NOMO-1 treated with DMSO at 0.1 percent for 48 hours (cell line): ENCODE measurements at regions not wholly inside any gene's neighbourhood (a gene's known extent, or its start where the extent isn't known, plus 50 kb on each side); places are given as distances from the start of the nearest gene placed in this dataset.

Experiments used
- DNase-seq: peaks from one replicate; lab custom pipeline; 2025; ENCODE audit not compliant: unreplicated experiment; lab: John Stamatoyannopoulos, UW

DNA sequence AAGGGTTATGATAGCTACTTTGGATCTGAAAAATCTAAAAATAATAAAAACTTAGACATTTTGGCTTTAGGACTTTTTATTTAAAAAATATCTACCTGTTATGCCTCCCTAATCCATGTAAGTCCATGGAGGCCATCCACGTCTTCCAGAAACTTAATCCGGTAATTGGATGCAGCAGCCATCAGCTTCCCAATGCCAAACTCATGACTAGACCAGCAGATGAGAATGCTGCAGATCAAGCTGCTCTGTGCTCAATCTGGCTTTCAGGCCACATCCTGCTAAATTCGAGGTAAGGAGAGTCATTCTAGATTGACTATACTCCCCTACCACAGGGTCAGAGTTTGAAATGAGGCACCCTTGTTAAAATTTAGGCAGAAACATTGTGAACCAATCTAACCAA, 168.5 kb upstream of the TCERG1L start:
- DNase-seq = no peak

DNA sequence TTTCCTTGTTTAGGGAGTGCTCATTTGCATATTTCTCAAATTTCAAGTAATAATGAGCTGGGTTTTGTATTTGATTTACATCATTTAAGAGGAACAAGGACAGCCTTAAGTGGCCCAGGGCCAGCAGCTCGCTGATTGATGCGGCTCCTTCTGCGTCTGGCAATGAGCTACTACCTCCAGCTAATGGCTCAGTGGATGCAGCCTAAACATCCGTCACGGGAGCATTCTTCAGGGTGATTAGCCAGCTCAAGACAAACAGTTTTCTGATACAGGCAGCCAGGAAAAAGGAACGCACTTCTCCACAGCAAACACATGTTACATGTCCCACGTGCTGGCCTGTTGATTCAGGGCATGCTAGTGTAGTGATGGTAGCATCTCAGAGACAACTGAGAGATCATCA, 169.3 kb upstream of the TCERG1L start:
- no peak for DNase-seq

GRCh38 chr10:131485732-131486131, 174.2 kb upstream of the TCERG1L start:
- no peak for DNase-seq

- no peak for DNase-seq
Observed at GRCh38 chr10:131487822-131488221, 176.3 kb upstream of the TCERG1L start.

DNA sequence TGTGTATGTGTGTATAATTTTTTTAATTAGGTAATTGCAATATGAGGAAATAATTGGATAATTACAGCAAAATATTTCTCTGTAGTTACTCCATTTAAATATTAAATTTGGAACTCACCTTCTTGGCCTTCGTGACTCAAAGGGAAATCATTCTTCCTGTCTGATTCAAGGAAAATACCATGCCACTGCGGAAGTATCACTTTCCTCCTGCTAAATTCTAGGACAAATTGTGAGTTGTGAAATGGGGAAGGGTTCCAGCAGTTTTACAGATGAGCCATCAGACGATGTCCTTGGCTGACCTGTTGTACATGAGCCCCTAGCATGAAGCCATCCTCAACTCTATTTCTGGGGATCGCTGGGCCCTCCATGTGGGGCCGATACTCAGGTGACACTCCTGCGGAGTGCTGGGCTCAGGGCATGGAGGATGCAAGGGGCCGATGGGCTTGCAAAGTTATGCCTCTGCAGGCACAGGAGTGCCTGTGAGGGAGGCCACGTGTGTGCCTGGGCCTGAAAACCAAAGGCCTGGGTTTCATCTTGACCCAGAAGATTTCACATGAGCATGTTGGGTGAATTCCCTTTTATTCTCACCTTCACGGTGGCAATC, 179.6 kb upstream of the TCERG1L start:
- DNase-seq = no peak

DNA sequence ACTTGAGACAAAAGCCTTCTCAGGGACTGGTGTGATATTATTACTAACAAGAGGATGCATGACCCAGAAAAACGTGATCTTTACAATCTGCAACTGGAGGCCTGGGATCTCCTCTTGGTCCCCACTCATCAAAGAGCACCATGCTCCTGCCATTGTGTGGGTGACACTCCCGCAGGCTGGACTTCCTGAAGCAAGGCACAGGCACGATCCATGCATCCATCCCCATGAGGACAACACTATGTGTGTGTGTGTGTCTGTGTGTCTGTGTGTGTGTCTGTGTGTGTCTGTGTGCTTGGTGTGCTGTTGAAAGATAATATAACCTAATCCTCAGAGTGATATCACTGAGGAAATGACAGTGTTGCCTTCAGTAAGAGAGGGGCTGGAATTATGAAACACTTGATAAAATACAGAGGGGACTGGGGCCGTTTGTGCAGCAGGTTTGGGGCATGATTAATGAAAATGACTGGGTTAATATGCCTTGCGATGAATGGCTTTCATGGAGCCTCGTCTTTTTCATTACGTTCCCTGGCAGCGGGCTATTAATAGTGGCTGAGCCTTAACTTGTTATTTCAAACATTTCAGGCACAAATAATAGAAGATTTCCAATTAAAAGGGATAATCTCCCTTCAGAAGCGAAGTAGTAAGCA, 180.8 kb upstream of the TCERG1L start:
- DNase-seq = no peak

- DNase-seq = no peak
Observed at GRCh38 chr10:131493432-131493831, 181.9 kb upstream of the TCERG1L start.

- DNase-seq = no peak
Observed at GRCh38 chr10:131494451-131494850, 182.9 kb upstream of the TCERG1L start.

DNA sequence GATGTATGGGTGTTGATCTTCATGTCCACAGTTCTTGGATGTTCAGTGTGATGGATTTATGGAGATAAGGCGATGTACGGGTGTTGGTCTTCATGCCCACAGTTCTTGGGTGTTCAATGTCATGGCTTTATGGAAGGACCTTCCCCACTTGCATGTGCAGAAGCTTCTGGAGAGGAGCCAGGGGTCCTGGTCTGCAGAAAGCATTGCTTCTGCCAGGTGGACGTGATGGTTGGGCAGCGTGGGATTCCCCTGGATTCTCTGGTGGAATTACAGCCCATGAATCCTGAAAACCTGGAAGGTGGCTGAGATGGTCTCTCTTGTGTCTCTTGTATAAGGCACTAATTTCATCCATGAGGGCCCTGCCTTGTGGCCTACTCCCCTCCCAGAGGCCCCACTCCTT, 183.7 kb upstream of the TCERG1L start:
- no peak for DNase-seq

GRCh38 chr10:131495892-131496291, 184.4 kb upstream of the TCERG1L start:
- no peak for DNase-seq

GRCh38 chr10:131496351-131497052, 185.0 kb upstream of the TCERG1L start:
- no peak for DNase-seq

DNA sequence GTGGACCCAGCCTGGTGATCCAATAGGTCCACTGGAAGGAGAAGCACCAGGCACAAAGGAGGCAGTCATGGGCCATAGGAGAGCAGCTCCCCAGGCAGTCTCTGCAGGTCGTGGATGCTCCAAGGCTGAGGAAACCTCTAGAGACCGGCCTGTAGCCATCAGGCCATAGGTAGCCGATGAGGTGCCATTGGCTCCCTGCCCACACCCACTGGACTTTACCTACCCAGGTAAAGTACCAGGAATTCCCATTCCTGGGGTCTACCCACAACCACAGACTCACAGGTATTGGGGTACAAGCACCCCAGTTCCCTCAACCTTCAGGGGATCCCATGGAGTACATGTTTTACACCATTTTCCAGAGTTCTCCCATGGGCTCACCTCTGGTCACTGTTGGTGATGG, 188.0 kb upstream of the TCERG1L start:
- DNase-seq = no peak

DNA sequence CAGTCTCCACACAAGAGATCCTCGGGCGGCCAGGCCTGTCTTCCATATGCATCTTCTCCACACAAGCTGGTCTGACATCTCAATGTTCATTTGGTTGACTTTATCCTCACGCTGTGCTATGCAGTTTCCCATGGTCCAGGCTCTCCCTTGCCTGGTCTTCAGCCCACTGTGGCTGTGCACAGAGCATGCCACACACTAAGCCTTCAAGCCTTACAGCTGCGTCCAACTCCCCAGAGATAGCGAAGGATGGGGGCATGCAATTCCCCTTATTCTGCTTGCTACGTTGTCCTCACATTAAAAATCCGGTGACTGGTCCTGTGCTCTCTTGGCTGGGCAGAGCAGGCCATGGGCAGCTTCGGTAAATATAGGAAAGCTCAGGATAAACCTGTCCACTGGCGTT, 188.7 kb upstream of the TCERG1L start:
- no peak for DNase-seq

DNA sequence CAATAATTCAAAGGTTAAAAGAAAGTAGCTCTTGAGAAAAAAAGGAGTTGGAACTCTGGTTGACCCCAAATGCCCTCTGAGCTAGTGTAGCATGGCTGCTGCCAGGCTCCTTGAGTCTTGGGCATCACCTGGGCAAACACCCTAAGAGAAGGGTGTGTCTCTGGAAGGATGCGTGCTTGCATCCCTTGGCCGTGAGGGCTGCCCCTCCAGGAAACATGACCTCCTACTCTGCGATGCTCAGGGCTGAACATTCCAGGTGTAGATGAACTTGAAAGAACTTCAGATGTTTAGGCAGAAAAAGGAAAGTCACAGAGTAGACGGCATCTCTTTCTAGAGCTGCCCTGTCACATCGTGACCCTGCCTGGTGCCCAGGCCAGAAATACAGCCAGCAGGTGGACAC, 189.4 kb upstream of the TCERG1L start:
- no peak for DNase-seq

DNA sequence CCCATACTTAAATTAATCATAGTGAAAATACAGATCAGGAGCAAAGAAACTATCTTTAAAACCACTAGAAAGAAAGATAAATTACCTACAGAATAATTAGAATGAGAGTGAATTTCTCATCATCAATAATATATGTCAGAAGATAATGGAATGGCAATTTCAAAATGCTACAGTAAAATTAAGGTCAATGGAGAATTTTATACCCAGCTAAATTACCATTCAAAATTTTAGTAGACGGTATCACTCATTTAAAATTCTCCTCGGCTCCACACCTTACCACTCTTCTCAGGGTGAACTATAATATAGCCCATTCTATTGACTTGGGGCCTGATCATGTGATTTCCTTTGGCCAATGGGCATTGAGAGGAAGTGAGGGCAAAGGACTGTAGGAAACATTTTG, 192.5 kb upstream of the TCERG1L start:
- DNase-seq = no peak

DNA sequence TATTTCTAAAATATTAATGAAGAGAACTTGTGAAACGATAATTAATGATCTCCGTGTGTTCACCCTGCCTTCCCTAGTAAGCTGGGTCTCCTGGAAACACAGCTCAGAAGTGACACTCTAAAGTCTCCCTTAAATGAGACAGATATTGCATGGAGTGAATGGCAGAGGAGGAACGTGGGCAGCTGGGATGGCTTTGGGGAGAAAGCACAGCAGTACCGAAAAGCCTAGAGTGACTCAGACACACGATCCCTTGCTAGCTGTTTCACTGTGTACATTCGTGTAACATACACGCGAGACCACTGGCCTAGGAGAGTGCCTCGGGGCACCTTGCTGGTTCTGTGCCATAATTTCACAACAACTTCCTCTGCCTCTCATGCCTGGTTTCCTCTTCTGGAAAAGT, 199.9 kb upstream of the TCERG1L start:
- DNase-seq = no peak

DNA sequence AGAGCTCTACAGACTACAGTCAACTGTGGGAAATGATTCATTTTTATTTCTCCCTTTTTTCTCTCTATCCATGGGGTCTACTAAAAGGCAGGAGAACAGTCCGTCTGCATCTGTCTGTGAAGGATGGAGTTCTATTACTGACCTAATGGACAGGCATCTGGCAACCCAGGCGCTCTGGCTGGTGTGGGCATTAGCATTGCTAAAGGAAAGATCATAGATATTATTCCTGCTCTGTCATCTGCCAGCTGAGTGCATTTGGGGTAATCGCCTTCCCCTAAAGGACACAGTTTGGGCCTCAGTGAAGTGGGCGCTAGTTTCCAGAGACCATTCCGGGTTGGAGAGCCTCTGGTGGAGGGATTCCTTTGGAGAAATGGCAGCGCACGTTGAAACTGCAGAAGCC, 201.3 kb upstream of the TCERG1L start:
- no peak for DNase-seq

- no peak for DNase-seq
Observed at GRCh38 chr10:131513445-131513844, 201.9 kb upstream of the TCERG1L start.

DNA sequence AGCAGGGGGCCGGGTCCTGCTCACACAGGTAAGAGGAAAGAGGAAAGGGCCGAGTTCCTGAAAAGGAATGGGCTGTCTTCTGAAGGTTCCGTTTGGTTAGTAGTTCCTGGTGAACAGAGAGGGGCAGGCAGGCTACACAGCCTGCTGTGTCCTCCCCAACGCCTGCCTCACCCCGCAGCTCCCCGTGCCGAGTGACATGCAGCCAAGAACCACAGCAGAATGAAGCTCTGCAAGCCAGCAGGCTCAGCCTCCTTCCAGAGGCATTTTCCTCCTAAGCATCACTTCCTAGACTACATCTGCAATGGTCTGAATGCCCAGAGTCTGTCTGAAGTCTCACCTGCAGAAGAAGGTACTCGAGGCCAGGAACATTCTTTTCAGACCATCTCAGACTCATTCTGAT, 202.4 kb upstream of the TCERG1L start:
- DNase-seq = no peak

GRCh38 chr10:131514454-131514853, 202.9 kb upstream of the TCERG1L start:
- DNase-seq = no peak

GRCh38 chr10:131516285-131516684, 204.8 kb upstream of the TCERG1L start:
- DNase-seq = no peak

GRCh38 chr10:131517781-131518180, 206.3 kb upstream of the TCERG1L start:
- DNase-seq = no peak
